ENCODE measurements at regions not wholly inside any gene's neighbourhood (a gene's known extent, or its start where the extent isn't known, plus 50 kb on each side); places are given as distances from the start of the nearest gene placed in this dataset.

DNA sequence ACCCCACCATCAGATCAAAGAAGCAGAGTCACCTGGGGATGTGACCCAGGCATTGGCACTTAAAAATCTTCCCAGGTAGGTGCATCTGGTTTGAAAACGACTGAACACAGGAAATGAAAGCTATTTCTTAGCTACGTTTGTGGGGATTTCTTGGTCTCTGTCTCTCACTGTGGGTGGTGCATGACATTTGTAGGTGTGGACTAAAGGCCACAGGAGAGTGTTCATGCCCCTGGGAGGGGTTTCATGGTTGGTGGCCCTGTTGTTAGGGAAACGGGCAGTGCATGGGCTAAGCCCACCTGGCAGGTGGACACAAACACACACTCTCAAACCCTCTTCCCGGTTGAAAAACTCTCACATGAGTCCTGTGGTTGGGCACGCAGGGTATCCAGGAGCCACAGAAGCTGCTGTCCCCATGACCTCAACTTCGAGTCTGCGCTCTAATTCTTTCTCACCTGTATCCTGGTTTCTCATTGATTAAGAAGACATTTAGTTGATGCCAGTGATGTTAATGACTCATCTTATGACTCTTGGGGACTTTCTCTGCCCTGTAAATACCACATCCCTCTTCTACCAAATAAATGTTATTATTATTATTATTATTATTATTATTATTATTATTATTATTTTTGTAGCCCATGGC, 119.4 kb downstream of the MRPS6 start:
- DNase-seq (ENCODE audit: low spot score) = no peak

DNA sequence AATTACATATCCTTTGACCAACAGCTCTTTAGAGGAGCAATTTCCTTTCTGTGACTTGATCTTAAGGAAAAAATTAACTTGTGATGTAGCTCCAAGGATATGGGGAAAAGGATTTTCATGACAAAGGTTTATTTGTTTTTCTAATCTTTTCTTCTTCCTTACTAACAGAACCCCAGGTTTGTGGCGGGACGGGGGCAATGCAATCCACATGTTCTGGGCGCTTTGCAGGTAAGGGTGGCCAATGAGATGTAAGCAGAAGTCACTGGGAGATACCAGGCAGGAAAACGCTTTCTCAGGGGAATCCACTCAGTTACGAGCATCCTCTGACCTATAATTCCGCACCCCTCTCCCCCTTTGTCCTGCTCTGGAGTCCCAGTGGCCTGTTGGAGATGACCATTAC, 122.0 kb downstream of the MRPS6 start:
- DNase-seq (ENCODE audit: low spot score) = no peak

GRCh38 chr21:34196996-34197395, 123.6 kb downstream of the MRPS6 start:
- no peak for DNase-seq (ENCODE audit: low spot score)

- DNase-seq (ENCODE audit: low spot score) = no peak
Observed at GRCh38 chr21:34197561-34197960, 124.2 kb downstream of the MRPS6 start.

DNA sequence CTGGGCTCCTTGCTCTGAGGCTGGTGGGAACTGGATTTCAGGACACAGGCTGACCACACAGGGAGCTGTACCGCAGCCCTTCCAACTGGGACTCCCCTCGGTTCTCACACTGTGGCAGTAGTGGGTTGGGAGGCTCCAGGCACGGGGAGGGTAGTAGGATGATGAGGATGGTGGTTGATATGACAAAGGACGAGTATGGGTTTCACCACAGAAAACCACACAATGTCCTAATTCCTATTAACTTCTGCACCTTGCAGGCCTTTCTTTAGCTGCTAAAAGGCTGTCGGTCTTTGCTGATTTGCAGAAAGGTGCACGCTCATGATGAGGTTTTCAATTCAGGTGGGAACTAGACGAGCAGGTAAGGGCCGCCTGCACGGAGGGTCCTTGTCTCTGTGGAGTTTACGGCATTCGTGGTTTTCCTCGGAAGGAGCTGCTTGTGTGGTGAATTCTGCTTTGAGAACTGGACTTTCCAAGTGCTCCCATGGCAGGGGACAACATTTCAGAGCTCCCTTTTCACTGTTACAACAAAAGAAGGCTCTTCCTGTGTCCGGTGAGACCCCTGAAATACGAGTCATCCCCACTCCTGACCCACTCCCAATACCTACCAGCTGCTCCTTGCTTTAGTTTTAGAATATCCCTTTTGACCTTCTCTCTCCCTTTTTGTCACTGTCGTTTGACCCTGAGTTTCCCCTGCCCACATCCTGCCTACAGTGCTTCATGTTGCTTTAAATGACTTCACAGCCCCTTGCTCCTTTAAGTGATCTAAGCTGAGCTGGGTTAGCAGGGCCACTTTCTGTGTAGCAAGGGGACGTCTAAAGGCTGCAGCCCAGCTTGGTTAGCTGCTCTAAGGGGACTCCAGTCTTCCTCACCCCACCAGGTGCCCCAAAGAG, 125.1 kb downstream of the MRPS6 start:
- DNase-seq (ENCODE audit: low spot score) = no peak

GRCh38 chr21:34199121-34199910, 125.9 kb downstream of the MRPS6 start:
- DNase-seq (ENCODE audit: low spot score) = no peak

- no peak for DNase-seq (ENCODE audit: low spot score)
Observed at GRCh38 chr21:34200288-34200905, 127.0 kb downstream of the MRPS6 start.

- DNase-seq (ENCODE audit: low spot score) = no peak
Observed at GRCh38 chr21:34201001-34201400, 127.6 kb downstream of the MRPS6 start.

DNA sequence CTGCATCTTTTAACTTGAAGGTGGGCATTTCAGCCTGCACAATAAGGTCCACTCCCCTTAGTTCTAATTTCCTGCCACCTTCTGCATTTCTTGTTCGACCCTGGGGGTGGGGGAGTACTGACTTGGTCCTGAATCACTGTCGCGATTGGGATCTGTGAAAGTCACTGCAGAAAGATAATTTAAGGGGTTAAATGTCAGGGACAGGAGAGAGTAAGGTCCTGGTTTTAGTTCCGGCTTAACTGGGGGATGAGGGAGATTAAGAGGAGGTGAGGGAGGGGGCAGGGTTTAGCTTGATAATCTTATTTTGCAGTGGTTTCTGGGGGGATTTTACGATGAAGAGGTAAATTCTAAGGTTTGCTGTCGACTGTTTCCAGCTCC, 128.1 kb downstream of the MRPS6 start:
- DNase-seq (ENCODE audit: low spot score) = no peak

- DNase-seq (ENCODE audit: low spot score) = peak; percentile 89
Observed at GRCh38 chr21:34202553-34203372, 129.4 kb downstream of the MRPS6 start.

- DNase-seq (ENCODE audit: low spot score) = peak; percentile 69
Observed at GRCh38 chr21:34203851-34204420, 130.6 kb downstream of the MRPS6 start.

DNA sequence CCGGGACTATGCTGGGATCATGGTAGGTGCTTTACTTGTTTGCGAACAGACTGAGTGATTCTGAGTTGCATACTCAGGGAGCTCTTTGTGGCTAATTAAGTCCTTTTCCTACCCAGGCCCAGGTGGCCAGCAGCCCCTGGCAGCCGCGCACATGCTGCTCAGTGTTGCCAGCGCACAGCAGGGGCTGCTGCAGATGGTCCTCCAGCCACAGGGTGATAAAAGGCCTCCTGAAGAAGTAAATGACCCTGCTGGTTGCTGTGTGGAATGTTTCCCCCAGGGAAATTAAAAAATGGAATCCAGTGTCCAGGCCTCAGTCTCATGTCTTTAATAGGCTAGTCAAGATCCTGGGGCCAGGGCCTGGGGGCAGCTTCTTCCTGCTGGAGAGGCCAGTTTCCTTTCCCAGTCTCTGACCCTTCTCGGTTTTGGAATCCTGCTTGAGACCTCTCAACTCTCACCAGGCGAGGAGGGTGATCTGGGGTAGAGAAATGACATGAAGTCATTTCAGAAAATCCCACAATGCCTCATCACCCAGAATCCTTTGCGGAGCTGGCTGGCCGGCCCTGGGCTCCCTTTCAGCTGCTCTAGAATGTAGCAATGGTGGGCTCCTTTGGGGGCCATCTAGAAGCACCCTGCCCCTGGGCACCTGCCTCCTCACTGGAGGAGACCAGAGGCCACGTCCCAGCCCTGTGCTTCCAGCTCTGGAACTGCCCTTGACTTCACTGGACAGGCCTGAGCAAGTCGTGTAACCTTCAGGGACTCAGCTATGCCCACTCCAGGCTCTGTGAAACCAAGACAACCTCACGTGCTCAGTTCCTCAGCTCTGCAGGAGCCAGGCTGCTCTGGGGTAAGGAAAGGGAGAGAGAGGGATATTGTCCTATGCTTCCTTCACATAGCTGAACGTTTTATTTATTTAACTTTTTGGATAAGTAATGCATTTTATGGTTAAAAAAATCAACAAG, 131.4 kb downstream of the MRPS6 start:
- DNase-seq (ENCODE audit: low spot score) = no peak

GRCh38 chr21:34205811-34206571, 132.6 kb downstream of the MRPS6 start:
- DNase-seq (ENCODE audit: low spot score) = no peak

DNA sequence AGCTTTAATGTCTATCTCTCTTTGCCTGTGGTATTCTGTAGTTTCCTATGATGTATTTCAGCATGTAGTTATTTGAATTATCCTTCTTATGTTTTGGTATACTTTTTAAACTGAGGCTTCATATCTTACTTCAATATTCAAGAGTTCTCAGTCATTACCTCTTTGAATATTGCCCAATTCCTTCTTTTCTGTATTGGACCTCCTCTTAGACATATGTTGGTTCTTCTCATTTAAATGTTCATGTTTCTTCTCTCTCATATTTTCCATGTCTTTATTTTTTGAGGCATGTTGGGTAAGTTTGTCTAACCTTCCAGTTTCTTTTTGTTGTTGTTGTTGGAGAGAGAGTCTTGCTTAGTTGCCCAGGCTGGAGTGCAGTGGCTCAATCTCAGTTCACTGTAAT, 140.6 kb downstream of the MRPS6 start:
- no peak for DNase-seq (ENCODE audit: low spot score)

- no peak for DNase-seq (ENCODE audit: low spot score)
Observed at GRCh38 chr21:34215501-34215900, 142.1 kb downstream of the MRPS6 start.

DNA sequence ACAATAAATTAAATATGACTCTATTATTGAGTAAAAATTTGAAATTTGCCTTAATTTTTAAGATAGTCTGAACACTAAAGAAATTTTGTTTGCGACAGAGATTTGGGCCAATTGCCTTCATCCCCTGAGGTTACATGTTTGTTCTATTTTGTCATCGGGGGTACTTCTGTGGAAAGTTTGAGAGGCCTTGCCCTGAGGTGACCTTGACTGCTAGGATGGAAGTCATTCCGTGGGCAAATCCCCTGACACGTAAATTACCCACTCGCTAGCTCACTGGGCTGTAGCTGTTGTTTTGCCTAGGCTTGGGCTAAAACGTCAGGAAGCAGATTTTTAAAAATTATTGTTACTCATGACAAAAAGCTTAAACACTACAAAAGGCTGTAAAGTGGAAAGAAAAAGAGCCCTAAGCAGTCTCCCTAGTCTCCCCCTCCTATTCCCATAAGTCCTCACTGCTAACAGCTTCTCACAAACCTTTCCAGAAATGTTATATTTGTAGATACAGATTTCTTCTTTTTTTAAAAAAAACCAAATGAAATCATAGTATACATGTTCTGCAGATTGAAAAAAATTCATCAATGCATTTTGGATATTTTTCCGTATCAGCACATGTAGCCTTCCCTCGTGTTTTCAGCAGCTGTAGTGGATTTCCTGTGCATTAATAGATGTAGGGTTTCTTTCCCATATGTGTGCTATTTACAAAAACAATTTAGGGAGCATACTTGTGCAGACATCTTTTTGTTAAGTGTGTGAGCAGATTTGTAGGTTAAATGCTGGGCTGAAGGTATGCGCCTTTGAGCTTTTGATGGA, 142.7 kb downstream of the MRPS6 start:
- no peak for DNase-seq (ENCODE audit: low spot score)

- no peak for DNase-seq (ENCODE audit: low spot score)
Observed at GRCh38 chr21:34216718-34217032, 143.3 kb downstream of the MRPS6 start.

GRCh38 chr21:34217263-34217662, 143.9 kb downstream of the MRPS6 start:
- DNase-seq (ENCODE audit: low spot score) = no peak
